ENCODE measurements at regions not wholly inside any gene's neighbourhood (a gene's known extent, or its start where the extent isn't known, plus 50 kb on each side); places are given as distances from the start of the nearest gene placed in this dataset.
"Not testable (repeated sequence)": the region's sequence is repeated elsewhere in the genome, so short reads cannot be mapped to it uniquely, and the experiment has no call there.

DNA sequence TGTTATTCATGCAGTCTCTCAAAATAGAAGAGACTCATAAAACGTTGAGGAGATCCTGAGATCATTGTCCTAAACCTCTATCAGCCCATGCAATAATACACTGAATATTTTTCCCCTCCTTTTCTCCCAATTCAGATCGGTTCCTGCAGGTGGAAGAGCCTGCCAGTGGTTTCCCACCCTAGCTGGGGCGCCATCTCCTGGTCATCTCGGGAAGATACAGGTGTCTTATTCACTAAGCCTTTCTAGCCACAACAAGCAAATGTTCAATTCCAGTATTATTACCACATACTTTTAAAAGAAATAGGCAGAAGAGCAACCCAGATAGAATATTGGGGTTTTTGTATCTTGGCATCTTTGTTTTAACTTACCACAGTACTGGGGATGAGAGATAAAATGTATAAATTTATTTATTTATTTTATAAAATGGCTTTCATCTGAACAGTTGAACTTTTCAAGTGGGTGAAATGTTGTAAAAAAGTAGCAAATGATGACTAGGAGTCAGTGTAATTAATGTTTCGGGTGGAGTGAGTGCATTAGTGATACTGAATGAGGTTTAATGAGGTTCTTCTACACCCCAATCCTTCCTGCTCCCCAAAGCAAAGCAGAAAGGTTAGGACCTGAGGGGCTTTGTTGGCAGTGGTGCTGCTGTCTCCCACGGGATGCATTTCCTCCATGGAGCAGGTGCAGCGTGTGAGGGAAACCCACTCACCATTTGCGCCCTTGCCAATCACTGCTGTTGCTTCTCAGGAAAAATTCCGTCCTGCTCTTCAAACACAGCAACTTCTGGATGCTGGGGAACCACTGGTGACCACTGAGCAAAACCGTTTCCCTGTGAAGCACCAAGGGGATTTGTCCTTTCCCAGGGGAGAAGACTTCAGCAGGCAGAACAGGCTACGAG, 147.1 kb upstream of the FHL2 start:
- no peaks in the 10 kb centered on the region for H3K27me3 ChIP-seq (ENCODE audit: control insufficient read depth, insufficient read depth, low read length)
- no peak overlapping the region for H3K27ac ChIP-seq (ENCODE audit: low read depth, low read length)
- H3K4me1 ChIP-seq (ENCODE audit: control insufficient read depth, insufficient read depth, low read length), result no peaks in the 10 kb centered on the region
- H3K36me3 ChIP-seq (ENCODE audit: control insufficient read depth, insufficient read depth, low read length), result no peaks in the 10 kb centered on the region
- H3K4me3 ChIP-seq (ENCODE audit: low read length), result no peak overlapping the region
- no peak overlapping the region for H3K9ac ChIP-seq (ENCODE audit: low read length)

DNA sequence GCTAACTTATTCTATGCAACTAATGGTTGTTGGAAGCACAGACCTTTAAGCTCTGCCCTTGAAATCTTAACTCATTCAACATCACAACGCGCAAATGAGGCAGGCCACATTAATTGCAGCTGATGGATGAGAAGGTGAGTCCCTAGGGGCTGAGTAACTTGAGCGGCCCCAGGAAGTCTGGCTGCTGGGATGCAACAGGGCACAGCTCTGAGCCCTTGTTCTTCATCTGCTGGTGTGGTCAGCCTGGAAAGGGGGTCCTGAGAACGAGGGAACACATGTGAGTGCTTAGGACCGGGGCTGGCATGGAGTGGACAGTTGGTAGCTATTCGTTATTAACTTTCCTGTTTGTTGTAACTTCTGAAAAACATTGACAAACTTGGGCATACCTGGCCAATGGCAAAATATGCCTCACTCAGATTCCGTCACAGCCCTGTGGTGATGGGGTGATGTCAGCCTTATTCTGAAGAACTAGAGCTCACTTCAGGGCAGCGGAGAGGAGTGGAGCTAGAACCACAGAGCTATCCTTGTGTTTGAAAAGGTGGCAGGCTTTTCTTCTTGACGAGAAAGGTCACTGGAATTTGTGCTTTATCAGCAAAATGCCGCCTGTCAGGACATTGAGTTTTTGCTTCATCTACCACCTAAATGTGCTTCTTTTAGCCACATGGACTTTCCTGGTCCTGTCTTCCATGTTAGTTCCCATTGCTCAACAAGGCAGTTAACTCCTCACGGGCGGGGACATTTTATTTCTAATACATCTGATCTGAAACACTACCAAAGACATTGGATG, 145.9 kb upstream of the FHL2 start:
- Histone ChIP-seq H3K4me3 (ENCODE audit: low read length) (no peak overlapping the region), H3K27me3 (ENCODE audit: control insufficient read depth, insufficient read depth, low read length) (no peaks in the 10 kb centered on the region), H3K27ac (ENCODE audit: low read depth, low read length) (no peak overlapping the region), H3K36me3 (ENCODE audit: control insufficient read depth, insufficient read depth, low read length) (no peaks in the 10 kb centered on the region), H3K4me1 (ENCODE audit: control insufficient read depth, insufficient read depth, low read length) (no peaks in the 10 kb centered on the region), H3K9ac (ENCODE audit: low read length) (no peak overlapping the region)

DNA sequence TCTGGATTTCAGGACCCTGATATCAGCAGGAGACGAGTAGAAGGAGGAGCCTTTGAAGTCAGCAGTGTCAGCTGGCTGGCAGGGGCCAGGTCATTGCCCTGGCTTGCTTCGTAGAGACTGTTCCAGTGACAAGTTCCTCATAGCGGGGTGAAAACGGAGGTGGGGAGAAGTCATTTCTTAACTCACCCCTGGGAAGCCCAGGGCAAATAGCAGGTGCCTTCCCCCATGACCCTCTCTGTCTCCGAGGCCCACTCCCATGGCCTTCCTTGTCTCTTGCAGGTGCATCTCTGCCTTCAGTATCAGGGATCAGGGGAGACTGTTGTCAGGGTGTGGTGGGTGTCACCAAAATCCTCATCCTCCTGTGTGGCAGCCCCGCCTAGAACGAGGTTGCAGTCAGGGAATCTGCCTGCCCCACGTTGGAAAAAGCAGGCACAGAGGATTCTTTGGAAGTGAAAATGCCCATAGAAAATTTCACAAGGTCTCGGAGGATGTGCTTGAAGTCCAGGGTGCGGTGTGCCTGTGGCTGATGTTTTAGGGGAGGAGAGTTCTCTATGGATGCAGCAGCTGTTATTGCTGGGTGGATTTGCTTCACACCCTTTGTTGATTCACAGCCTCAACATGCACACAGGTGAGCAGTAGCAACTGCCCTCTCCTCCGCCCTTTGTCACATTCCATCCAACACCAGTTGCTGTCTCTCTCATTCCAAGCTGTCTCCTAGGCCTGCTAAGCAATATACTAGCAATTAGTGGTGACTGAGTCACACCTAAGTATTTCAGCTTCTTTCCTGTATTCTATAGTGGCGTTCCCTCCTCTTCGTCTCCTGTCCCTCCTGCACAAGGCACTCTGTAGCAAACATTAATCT, 142.6 kb upstream of the FHL2 start:
- H3K27me3 ChIP-seq (ENCODE audit: control insufficient read depth, insufficient read depth, low read length), result no peaks in the 10 kb centered on the region
- no peaks in the 10 kb centered on the region for H3K36me3 ChIP-seq (ENCODE audit: control insufficient read depth, insufficient read depth, low read length)
- no peaks in the 10 kb centered on the region for H3K4me1 ChIP-seq (ENCODE audit: control insufficient read depth, insufficient read depth, low read length)
- no peak overlapping the region for H3K27ac ChIP-seq (ENCODE audit: low read depth, low read length)
- no peak overlapping the region for H3K4me3 ChIP-seq (ENCODE audit: low read length)
- no peak overlapping the region for H3K9ac ChIP-seq (ENCODE audit: low read length)

DNA sequence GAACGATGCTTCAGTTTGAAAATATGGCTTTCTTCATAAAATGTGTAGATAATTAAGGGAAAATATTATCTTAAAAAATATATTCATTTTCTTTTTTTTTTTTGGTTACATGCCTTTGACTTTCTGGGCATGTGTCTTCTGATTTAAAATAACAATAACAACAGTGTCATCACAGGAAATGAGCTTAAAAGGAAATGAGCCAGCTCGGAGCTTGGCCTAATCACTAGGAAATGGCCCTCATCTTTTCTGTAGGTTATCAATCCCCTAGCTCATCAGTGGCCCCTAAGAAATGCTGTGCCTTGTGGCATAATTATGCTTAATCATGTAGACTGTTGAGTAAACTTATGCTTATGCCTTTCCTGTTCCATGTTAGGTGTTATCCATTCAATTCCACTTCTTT, 141.8 kb upstream of the FHL2 start:
- Histone ChIP-seq H3K4me1 (ENCODE audit: control insufficient read depth, insufficient read depth, low read length) (no peaks in the 10 kb centered on the region), H3K4me3 (ENCODE audit: low read length) (no peak overlapping the region), H3K27me3 (ENCODE audit: control insufficient read depth, insufficient read depth, low read length) (no peaks in the 10 kb centered on the region), H3K9ac (ENCODE audit: low read length) (no peak overlapping the region), H3K36me3 (ENCODE audit: control insufficient read depth, insufficient read depth, low read length) (no peaks in the 10 kb centered on the region), H3K27ac (ENCODE audit: low read depth, low read length) (no peak overlapping the region)

DNA sequence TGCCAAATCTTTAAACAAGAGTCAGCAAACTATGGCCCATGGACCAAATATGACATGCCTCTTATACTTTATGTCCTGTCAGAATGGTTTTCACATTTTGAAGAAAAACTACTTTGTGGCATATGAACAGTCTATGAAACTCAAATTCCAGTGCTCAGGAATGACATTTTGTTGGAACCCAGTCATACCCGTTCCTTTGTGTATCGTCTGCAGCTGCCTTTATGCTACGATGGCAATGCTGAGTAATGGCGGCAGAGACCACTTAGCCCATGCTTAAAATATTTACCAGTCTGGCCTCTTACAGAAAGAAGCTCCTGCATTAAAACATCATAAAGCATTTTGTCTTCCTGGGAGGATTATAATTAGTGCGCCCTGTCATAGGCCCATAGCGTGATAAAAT, 140.5 kb upstream of the FHL2 start:
- Histone ChIP-seq H3K9ac (ENCODE audit: low read length) (no peak overlapping the region), H3K27me3 (ENCODE audit: control insufficient read depth, insufficient read depth, low read length) (no peaks in the 10 kb centered on the region), H3K27ac (ENCODE audit: low read depth, low read length) (no peak overlapping the region), H3K36me3 (ENCODE audit: control insufficient read depth, insufficient read depth, low read length) (no peaks in the 10 kb centered on the region), H3K4me3 (ENCODE audit: low read length) (no peak overlapping the region), H3K4me1 (ENCODE audit: control insufficient read depth, insufficient read depth, low read length) (no peaks in the 10 kb centered on the region)

DNA sequence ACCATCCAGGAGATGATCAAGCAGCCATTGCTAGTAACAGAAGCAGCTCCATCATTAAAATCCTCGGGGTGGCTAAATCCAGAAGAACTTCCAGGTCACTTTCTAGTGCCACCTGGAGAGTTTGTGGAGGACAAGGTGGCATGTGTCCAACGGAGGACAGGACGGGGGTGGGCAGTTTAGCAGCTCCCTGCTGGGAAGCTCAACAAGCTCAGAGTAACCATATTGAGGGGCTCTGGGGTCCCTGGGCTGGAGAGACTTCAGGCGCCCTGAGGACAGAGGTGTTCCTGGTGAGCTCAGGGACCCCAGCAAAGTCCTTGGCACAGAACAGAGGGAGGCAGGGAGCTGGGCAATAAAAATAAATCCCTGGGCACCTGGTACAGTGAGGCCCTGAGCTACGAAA, 140.0 kb upstream of the FHL2 start:
- no peak overlapping the region for H3K9ac ChIP-seq (ENCODE audit: low read length)
- H3K4me3 ChIP-seq (ENCODE audit: low read length), result no peak overlapping the region
- no peaks in the 10 kb centered on the region for H3K36me3 ChIP-seq (ENCODE audit: control insufficient read depth, insufficient read depth, low read length)
- H3K27me3 ChIP-seq (ENCODE audit: control insufficient read depth, insufficient read depth, low read length), result no peaks in the 10 kb centered on the region
- no peak overlapping the region for H3K27ac ChIP-seq (ENCODE audit: low read depth, low read length)
- no peaks in the 10 kb centered on the region for H3K4me1 ChIP-seq (ENCODE audit: control insufficient read depth, insufficient read depth, low read length)

DNA sequence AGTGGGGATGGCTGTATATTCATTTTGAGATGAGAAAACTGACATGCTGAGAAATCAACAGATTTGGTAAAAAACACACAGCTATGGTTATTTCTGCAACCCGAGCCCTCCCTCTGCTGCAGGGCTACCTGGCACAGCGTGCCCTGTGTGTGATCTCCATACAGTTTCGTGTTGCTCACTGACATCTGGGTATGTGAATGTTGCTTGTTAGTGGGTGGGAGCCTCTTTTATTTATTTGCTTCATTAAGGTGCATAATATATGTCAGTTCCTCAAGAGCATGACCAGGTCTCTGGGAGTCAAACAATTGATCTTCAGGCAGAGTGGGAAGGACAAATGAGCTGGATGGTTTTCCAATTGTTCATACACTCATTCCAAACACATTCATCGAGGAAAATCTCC, 139.1 kb upstream of the FHL2 start:
- Histone ChIP-seq H3K27me3 (ENCODE audit: control insufficient read depth, insufficient read depth, low read length) (no peaks in the 10 kb centered on the region), H3K9ac (ENCODE audit: low read length) (no peak overlapping the region), H3K4me1 (ENCODE audit: control insufficient read depth, insufficient read depth, low read length) (no peaks in the 10 kb centered on the region), H3K36me3 (ENCODE audit: control insufficient read depth, insufficient read depth, low read length) (no peaks in the 10 kb centered on the region), H3K27ac (ENCODE audit: low read depth, low read length) (no peak overlapping the region), H3K4me3 (ENCODE audit: low read length) (no peak overlapping the region)

DNA sequence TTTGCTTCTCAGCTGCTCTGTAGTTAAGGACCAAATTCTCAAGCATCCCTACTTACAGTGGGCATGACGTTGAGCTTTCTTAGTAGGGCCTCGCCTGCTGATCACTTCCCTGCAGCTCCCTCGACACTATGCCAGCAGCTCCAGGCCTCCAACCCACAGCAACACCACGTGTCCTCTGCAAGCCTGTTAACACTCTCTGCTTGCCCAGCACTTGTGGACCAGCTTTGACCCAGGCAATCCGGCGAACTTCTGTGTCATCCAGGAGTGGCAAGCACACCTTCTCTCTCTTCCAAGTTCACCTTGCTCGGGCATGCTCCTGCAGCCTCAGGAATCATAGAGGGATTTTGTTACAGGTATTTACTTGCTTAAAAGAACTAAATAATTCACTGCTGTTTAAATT, 138.6 kb upstream of the FHL2 start:
- H3K9ac ChIP-seq (ENCODE audit: low read length), result no peak overlapping the region
- no peaks in the 10 kb centered on the region for H3K4me1 ChIP-seq (ENCODE audit: control insufficient read depth, insufficient read depth, low read length)
- no peaks in the 10 kb centered on the region for H3K36me3 ChIP-seq (ENCODE audit: control insufficient read depth, insufficient read depth, low read length)
- no peaks in the 10 kb centered on the region for H3K27me3 ChIP-seq (ENCODE audit: control insufficient read depth, insufficient read depth, low read length)
- no peak overlapping the region for H3K27ac ChIP-seq (ENCODE audit: low read depth, low read length)
- H3K4me3 ChIP-seq (ENCODE audit: low read length), result no peak overlapping the region

GRCh38 chr2:105536175-105536574, 137.3 kb upstream of the FHL2 start:
- no peak overlapping the region for H3K4me3 ChIP-seq (ENCODE audit: low read length)
- no peaks in the 10 kb centered on the region for H3K4me1 ChIP-seq (ENCODE audit: control insufficient read depth, insufficient read depth, low read length)
- no peaks in the 10 kb centered on the region for H3K36me3 ChIP-seq (ENCODE audit: control insufficient read depth, insufficient read depth, low read length)
- H3K9ac ChIP-seq (ENCODE audit: low read length), result no peak overlapping the region
- H3K27ac ChIP-seq (ENCODE audit: low read depth, low read length), result no peak overlapping the region
- H3K27me3 ChIP-seq (ENCODE audit: control insufficient read depth, insufficient read depth, low read length), result no peaks in the 10 kb centered on the region

GRCh38 chr2:105529258-105529657, 130.4 kb upstream of the FHL2 start:
- H3K9ac ChIP-seq (ENCODE audit: low read length); H3K4me3 ChIP-seq (ENCODE audit: low read length); H3K27me3 ChIP-seq (ENCODE audit: control insufficient read depth, insufficient read depth, low read length); H3K4me1 ChIP-seq (ENCODE audit: control insufficient read depth, insufficient read depth, low read length); H3K27ac ChIP-seq (ENCODE audit: low read depth, low read length); H3K36me3 ChIP-seq (ENCODE audit: control insufficient read depth, insufficient read depth, low read length): not testable (repeated sequence)

DNA sequence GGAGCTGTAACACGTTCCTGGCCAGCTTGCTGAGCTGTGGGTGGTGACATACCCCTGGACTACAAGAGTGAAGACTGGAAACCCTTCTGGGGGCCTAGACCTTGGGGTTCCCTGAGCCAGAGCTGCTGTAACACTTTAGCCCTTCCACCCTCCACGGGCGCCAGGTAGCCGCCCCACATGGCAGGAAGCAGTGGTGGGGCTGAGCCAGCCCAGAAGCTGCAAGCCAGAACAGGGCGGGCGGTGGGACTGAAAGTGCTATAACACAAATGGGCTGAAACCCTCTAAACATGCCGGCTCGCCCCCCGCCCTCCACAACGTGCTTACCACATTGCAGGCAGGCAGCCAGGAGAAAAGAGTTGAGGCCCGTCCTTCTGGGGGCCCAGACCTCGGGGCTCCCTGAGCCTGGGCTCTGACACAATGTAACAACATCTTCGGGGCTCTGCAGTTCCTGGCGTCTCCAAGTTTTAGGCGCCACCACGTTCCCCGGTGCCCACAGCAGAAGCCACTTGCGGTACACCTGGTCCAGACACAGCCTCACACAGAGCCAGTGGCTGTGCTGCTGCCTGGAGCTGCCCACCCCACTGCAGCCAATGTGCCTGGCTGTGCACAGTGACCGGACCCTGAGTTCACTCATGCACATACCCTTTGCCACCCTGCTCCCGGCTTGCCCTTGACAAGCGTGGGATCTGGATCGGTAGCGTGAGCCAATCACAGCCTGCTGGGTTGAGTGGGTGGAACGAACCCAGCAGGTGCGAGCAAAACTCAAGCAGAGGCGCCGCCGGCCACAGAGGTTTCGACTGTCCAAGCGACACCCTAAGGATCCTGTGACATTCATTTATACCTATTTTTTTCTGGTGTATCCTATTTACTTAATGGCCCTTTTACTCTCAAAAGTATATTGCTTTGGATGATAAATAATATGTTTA, 127.4 kb upstream of the FHL2 start:
- Histone ChIP-seq H3K27me3 (ENCODE audit: control insufficient read depth, insufficient read depth, low read length) (no peaks in the 10 kb centered on the region), H3K4me3 (ENCODE audit: low read length) (no peak overlapping the region), H3K36me3 (ENCODE audit: control insufficient read depth, insufficient read depth, low read length) (no peaks in the 10 kb centered on the region), H3K4me1 (ENCODE audit: control insufficient read depth, insufficient read depth, low read length) (no peaks in the 10 kb centered on the region), H3K9ac (ENCODE audit: low read length) (no peak overlapping the region), H3K27ac (ENCODE audit: low read depth, low read length) (no peak overlapping the region)

Data from rectal smooth muscle tissue (tissue), 1 donor.